Parathyroid adenoma (tissue), 2 donors: ENCODE measurements at regions not wholly inside any gene's neighbourhood (a gene's known extent, or its start where the extent isn't known, plus 50 kb on each side); places are given as distances from the start of the nearest gene placed in this dataset.

Source experiments
- H2AFZ ChIP-seq: fragments of 300-600 bp; sonication (generic); one replicate; pipeline ENCODE4 v1.7.0; 2017; ENCODE audit warnings: antibody characterized with exemption, mild to moderate bottlenecking
- H3K27ac ChIP-seq: fragments of 300-600 bp; sonication (generic); one replicate; pipeline ENCODE4 v1.7.0; 2017
- H3K27me3 ChIP-seq: fragments of 300-600 bp; sonication (generic); one replicate; pipeline ENCODE4 v1.7.0; 2017; ENCODE audit warnings: low read length; ENCODE audit not compliant: control insufficient read depth, insufficient read depth
- H3K36me3 ChIP-seq: fragments of 300-600 bp; sonication (generic); one replicate; pipeline ENCODE4 v1.7.0; 2017; ENCODE audit warnings: low read length; ENCODE audit not compliant: control insufficient read depth, insufficient read depth
- H3K4me1 ChIP-seq: fragments of 300-600 bp; sonication (generic); one replicate; pipeline ENCODE4 v1.7.0; 2017; ENCODE audit warnings: control low read depth
- H3K4me2 ChIP-seq: fragments of 300-600 bp; sonication (generic); one replicate; pipeline ENCODE4 v1.7.0; 2017; ENCODE audit warnings: low read length
- H3K4me3 ChIP-seq: fragments of 300-600 bp; sonication (generic); one replicate; pipeline ENCODE4 v1.7.0; 2017; ENCODE audit warnings: low read depth, low read length
- H3K79me2 ChIP-seq: fragments of 300-600 bp; sonication (generic); one replicate; pipeline ENCODE4 v1.7.0; 2017; ENCODE audit warnings: control low read depth
- H3K9ac ChIP-seq: fragments of 300-600 bp; sonication (generic); one replicate; pipeline ENCODE4 v1.7.0; 2017; ENCODE audit warnings: mild to moderate bottlenecking
- H3K9me3 ChIP-seq: fragments of 300-600 bp; sonication (generic); one replicate; pipeline ENCODE4 v1.7.0; 2017; ENCODE audit warnings: low read length; ENCODE audit not compliant: control insufficient read depth
- TF ChIP-seq, protein P1 (sequence below): fragments of 300-600 bp; sonication (generic); IDR thresholded peaks from one replicate; pipeline ENCODE4 v1.7.0; 2017; ENCODE audit warnings: antibody characterized with exemption, mild to moderate bottlenecking
- donor health status: primary hyperparathyroidism.

DNA sequence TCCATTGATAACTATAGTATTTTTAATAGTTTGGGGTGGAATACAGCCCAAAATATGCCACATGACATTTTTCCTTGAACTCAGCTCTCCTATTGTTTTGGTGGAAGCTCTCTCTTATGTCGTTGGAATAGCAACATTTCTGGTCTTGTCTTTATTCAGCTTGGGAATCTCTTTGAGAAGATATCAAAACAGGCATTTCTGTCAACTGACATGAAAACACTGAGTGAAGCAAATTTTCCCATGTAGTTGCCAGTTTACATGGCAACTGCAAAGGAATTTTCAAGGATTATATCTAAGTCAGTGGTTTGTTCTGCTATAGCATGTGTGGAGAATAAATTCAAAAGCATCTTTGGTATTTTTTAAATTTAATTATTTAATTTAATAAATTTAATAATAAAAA is 863.5 kb upstream of the CDH8 start:
- no peak overlapping the region for H3K27ac ChIP-seq
- no peaks in the 10 kb centered on the region for H3K36me3 ChIP-seq
- no peak overlapping the region for H2AFZ ChIP-seq
- no peaks in the 10 kb centered on the region for H3K27me3 ChIP-seq
- no peak overlapping the region for H3K9ac ChIP-seq
- no peak overlapping the region for H3K4me2 ChIP-seq
- no peaks in the 10 kb centered on the region for H3K9me3 ChIP-seq
- H3K4me3 ChIP-seq = no peak overlapping the region
- TF ChIP-seq, protein P1, sequence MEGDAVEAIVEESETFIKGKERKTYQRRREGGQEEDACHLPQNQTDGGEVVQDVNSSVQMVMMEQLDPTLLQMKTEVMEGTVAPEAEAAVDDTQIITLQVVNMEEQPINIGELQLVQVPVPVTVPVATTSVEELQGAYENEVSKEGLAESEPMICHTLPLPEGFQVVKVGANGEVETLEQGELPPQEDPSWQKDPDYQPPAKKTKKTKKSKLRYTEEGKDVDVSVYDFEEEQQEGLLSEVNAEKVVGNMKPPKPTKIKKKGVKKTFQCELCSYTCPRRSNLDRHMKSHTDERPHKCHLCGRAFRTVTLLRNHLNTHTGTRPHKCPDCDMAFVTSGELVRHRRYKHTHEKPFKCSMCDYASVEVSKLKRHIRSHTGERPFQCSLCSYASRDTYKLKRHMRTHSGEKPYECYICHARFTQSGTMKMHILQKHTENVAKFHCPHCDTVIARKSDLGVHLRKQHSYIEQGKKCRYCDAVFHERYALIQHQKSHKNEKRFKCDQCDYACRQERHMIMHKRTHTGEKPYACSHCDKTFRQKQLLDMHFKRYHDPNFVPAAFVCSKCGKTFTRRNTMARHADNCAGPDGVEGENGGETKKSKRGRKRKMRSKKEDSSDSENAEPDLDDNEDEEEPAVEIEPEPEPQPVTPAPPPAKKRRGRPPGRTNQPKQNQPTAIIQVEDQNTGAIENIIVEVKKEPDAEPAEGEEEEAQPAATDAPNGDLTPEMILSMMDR = no peak
- no peaks in the 10 kb centered on the region for H3K4me1 ChIP-seq
- no peaks in the 10 kb centered on the region for H3K79me2 ChIP-seq

DNA sequence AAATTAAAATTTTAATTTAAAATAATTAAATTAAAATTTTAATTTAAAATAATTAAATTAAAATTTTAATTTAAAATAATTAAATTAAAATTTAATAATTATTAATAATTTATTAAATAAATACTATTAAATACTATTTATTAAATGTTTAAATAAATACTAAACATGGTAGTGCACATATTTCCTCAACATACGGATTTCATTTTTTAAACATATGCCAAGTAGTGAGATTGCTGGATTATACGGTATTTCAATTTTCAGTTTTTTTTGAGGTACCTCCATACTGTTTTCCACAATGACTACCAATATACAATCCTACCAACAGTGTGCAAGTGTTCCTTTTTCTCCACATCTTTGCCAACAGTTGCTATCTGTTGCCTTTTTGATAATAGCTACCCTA is 852.9 kb upstream of the CDH8 start:
- TF ChIP-seq, protein P1 = no peak
- H3K4me2 ChIP-seq = no peak overlapping the region
- H3K27me3 ChIP-seq = no peaks in the 10 kb centered on the region
- H3K36me3 ChIP-seq = no peaks in the 10 kb centered on the region
- H3K4me3 ChIP-seq = no peak overlapping the region
- no peaks in the 10 kb centered on the region for H3K4me1 ChIP-seq
- no peak overlapping the region for H2AFZ ChIP-seq
- no peaks in the 10 kb centered on the region for H3K79me2 ChIP-seq
- no peaks in the 10 kb centered on the region for H3K9me3 ChIP-seq
- no peak overlapping the region for H3K9ac ChIP-seq
- H3K27ac ChIP-seq = no peak overlapping the region

DNA sequence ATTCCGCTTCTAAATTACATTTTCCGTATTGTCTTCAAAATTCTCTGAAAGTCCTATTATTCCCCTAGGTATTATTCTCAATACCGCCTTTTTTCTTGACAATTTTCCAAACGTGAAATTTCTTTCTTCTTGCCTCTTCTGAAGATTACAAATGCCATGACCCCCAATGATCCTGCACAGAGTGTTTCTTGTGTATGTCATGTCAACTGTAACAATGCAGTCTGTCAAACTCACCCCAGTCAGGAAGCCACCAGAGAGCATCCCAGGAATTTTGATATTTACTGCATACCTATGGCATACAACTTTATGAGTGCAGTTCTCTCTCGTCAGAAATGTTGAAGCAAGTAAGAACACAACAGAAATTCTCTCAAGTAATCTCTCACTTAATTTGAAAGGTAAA is 847.3 kb upstream of the CDH8 start:
- Histone ChIP-seq H3K79me2 (no peaks in the 10 kb centered on the region), H3K9me3 (no peaks in the 10 kb centered on the region)

DNA sequence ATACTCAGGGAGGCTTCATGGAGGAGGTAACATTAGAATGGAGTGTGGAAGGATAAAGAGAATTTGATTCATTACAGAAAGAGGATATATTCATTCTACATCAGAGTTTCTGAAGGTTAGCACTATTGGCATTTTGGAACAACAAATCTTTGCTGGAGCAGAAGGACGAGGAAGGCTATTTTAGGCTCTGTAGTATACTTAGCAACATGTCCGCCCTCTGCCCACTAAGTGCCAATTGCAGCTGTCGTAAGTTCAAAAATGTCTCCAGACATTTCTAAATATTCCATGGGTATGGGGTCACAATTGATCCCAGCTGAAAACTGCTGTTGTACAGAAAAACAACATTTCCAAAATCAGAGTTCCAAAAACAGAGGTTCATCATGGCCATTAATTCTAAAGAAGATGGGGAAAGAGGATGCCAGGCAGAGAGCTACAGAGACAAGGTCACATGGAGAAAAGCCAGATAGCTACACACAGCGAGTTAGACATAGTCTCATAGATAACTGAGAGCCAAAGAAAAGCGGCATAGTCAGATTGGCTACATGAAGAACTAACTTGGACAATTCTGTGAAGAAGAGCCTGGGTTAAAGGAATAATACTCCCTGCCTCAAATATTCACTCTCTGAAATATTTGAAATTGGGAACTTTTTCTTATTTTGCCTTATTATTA is 846.4 kb upstream of the CDH8 start:
- Histone ChIP-seq H3K9me3 (no peaks in the 10 kb centered on the region), H3K4me1 (no peaks in the 10 kb centered on the region), H3K36me3 (no peaks in the 10 kb centered on the region), H3K9ac (no peak overlapping the region), H2AFZ (no peak overlapping the region), H3K27ac (no peak overlapping the region), H3K4me3 (no peak overlapping the region), H3K4me2 (no peak overlapping the region), H3K27me3 (no peaks in the 10 kb centered on the region), H3K79me2 (no peaks in the 10 kb centered on the region)
- TF ChIP-seq, protein P1 = no peak

More for the DNA sequence above, 847.3 kb upstream of the CDH8 start:
- Histone ChIP-seq H3K9ac (no peak overlapping the region), H3K27me3 (no peaks in the 10 kb centered on the region), H3K36me3 (no peaks in the 10 kb centered on the region), H3K27ac (no peak overlapping the region), H2AFZ (no peak overlapping the region), H3K4me1 (no peaks in the 10 kb centered on the region), H3K4me2 (no peak overlapping the region), H3K4me3 (no peak overlapping the region)
- TF ChIP-seq, protein P1 = no peak

DNA sequence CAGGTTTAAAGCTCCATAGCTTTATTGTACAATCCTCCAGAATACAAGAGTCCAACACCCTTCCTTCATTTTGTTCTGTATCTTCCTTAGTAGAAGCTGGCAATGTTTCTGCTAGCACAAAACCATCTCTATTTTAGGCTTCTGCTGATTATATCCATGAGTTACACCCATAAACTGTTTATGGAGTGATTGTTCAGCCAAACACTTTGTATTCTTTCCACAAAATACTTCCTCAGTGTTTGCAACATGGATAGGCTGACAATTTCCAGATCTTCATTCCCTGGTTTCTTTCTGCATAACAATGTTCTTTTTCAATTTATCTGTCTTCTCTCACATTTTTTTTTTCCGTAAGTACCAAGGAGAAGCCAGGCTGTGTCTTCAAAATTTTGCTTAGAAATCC is 839.9 kb upstream of the CDH8 start:
- Histone ChIP-seq H3K9me3 (no peaks in the 10 kb centered on the region), H3K9ac (no peak overlapping the region), H3K27me3 (no peaks in the 10 kb centered on the region), H3K27ac (no peak overlapping the region), H2AFZ (no peak overlapping the region), H3K4me2 (no peak overlapping the region), H3K36me3 (no peaks in the 10 kb centered on the region), H3K4me1 (no peaks in the 10 kb centered on the region), H3K4me3 (no peak overlapping the region), H3K79me2 (no peaks in the 10 kb centered on the region)
- TF ChIP-seq, protein P1 = no peak
